Neural cell (in vitro differentiated cells): ENCODE measurements at regions not wholly inside any gene's neighbourhood (a gene's known extent, or its start where the extent isn't known, plus 50 kb on each side); places are given as distances from the start of the nearest gene placed in this dataset.

ENCODE experiments used
- H2AFZ ChIP-seq: fragments of 200-600, 300-800 bp; sonication (generic), shearing (Covaris generic); 2 replicates; pipeline ENCODE4 v1.6.0; 2014; ENCODE audit warnings: low read depth, mild to moderate bottlenecking, antibody characterized with exemption, low read length, moderate library complexity
- H3F3A ChIP-seq: fragments of 200-600 bp; shearing (Covaris generic); 2 replicates; pipeline ENCODE4 v1.6.1; 2016; ENCODE audit warnings: mild to moderate bottlenecking, moderate library complexity, mixed read lengths, antibody characterized with exemption, low read length; ENCODE audit not compliant: insufficient read depth, poor library complexity, severe bottlenecking
- H3K27ac ChIP-seq: fragments of 200-600, 300-800 bp; sonication (generic), shearing (Covaris generic); 2 replicates; pipeline ENCODE4 v1.5.1; 2014; ENCODE audit warnings: mild to moderate bottlenecking, low read length, moderate library complexity
- H3K27me3 ChIP-seq: fragments of 300-800, 200-600 bp; sonication (generic), shearing (Covaris generic); 2 replicates; pipeline ENCODE4 v1.6.0; 2014; ENCODE audit warnings: mild to moderate bottlenecking, low read depth, low read length, moderate library complexity; ENCODE audit not compliant: insufficient read depth
- H3K36me3 ChIP-seq: fragments of 300-800, 200-600 bp; sonication (generic), shearing (Covaris generic); 2 replicates; pipeline ENCODE4 v1.5.1; 2014; ENCODE audit warnings: mild to moderate bottlenecking, antibody characterized with exemption, low read length, moderate library complexity; ENCODE audit not compliant: insufficient read depth
- H3K4me2 ChIP-seq: fragments of 300-800, 200-600 bp; sonication (generic), shearing (Covaris generic); 2 replicates; pipeline ENCODE4 v1.6.0; 2014; ENCODE audit warnings: mild to moderate bottlenecking, low read length
- H3K4me3 ChIP-seq: fragments of 300-800, 200-600 bp; sonication (generic), shearing (Covaris generic); 2 replicates; pipeline ENCODE4 v1.5.1; 2014; ENCODE audit warnings: mild to moderate bottlenecking, low read length, moderate library complexity
- H3K79me2 ChIP-seq: fragments of 200-600 bp; shearing (Covaris generic); replicated peaks from 2 replicates; pipeline ENCODE4 v1.6.0; 2014; ENCODE audit warnings: mild to moderate bottlenecking, low read length, moderate library complexity; ENCODE audit not compliant: insufficient read depth
- H3K9ac ChIP-seq: fragments of 300-800, 200-600 bp; sonication (generic), shearing (Covaris generic); 2 replicates; pipeline ENCODE4 v1.6.1; 2016; ENCODE audit warnings: mild to moderate bottlenecking, low read length, mixed read lengths
- H3K9me2 ChIP-seq: fragments of 200-600 bp; shearing (Covaris generic); 2 replicates; pipeline ENCODE4 v1.6.1; 2016; ENCODE audit warnings: mild to moderate bottlenecking, low read length, mixed read lengths; ENCODE audit not compliant: insufficient read depth
- H3K9me3 ChIP-seq: fragments of 200-600, 300-800 bp; sonication (generic), shearing (Covaris generic); 2 replicates; pipeline ENCODE4 v1.6.1; 2016; ENCODE audit warnings: mild to moderate bottlenecking, mixed run types, low read length, moderate library complexity, mixed read lengths
- H4K20me1 ChIP-seq: fragments of 200-600 bp; shearing (Covaris generic); 2 replicates; pipeline ENCODE4 v1.6.1; 2016; ENCODE audit warnings: mild to moderate bottlenecking, mixed run types; ENCODE audit not compliant: insufficient read depth
- CTCF ChIP-seq: fragments of 450-650 bp; IDR thresholded peaks from 2 replicates; pipeline ENCODE4 v1.5.1; 2014; ENCODE audit warnings: antibody characterized with exemption, mild to moderate bottlenecking, moderate library complexity; ENCODE audit not compliant: poor library complexity, severe bottlenecking
- EP300 ChIP-seq: fragments of 450-650 bp; conservative IDR thresholded peaks from 2 replicates; pipeline ENCODE4 v1.6.1; 2014; ENCODE audit warnings: antibody characterized with exemption, mild to moderate bottlenecking, moderate library complexity; ENCODE audit not compliant: poor library complexity, severe bottlenecking
- EZH2 ChIP-seq: fragments of 200-600, 300-800 bp; shearing (Covaris generic), sonication (generic); IDR thresholded peaks from 2 replicates; pipeline ENCODE4 v1.6.1; 2014; ENCODE audit warnings: antibody characterized with exemption, low read length, borderline replicate concordance, mild to moderate bottlenecking; ENCODE audit not compliant: insufficient read depth, poor library complexity, severe bottlenecking
- MXI1 ChIP-seq: fragments of 450-650 bp; conservative IDR thresholded peaks from 2 replicates; pipeline ENCODE4 v1.6.1; 2014; ENCODE audit warnings: antibody characterized with exemption, mild to moderate bottlenecking; ENCODE audit not compliant: poor library complexity, severe bottlenecking
- POLR2AphosphoS5 ChIP-seq: IDR thresholded peaks from 2 replicates; pipeline ENCODE4 v1.6.1; 2012
- RAD21 ChIP-seq: fragments of 450-650 bp; conservative IDR thresholded peaks from 2 replicates; pipeline ENCODE4 v1.6.1; 2014; ENCODE audit warnings: antibody characterized with exemption, mild to moderate bottlenecking, moderate library complexity
- SMC3 ChIP-seq: fragments of 450-650 bp; conservative IDR thresholded peaks from 2 replicates; pipeline ENCODE4 v1.6.1; 2014; ENCODE audit warnings: antibody characterized with exemption, mild to moderate bottlenecking, moderate library complexity; ENCODE audit not compliant: poor library complexity
- TAF1 ChIP-seq: IDR thresholded peaks from 2 replicates; pipeline ENCODE4 v1.6.1; 2012; ENCODE audit warnings: low read depth
- TF ChIP-seq, protein P1 (sequence below): IDR thresholded peaks from 2 replicates; pipeline ENCODE4 v1.6.1; 2012; ENCODE audit warnings: borderline replicate concordance

GRCh38 chr10:36700123-36700522 is 425.3 kb upstream of the ANKRD30A start:
- H3K9me3 ChIP-seq = no peaks in the 10 kb centered on the region
- H3K4me2 ChIP-seq = no peak overlapping the region
- no peaks in the 10 kb centered on the region for H3K79me2 ChIP-seq
- H3K9ac ChIP-seq = no peak overlapping the region
- H3K9me2 ChIP-seq = no peaks in the 10 kb centered on the region
- H3F3A ChIP-seq = no peaks in the 10 kb centered on the region
- H4K20me1 ChIP-seq = no peaks in the 10 kb centered on the region
- no peaks in the 10 kb centered on the region for H3K27me3 ChIP-seq
- H2AFZ ChIP-seq = no peak overlapping the region
- no peaks in the 10 kb centered on the region for H3K36me3 ChIP-seq
- H3K27ac ChIP-seq = no peak overlapping the region
- TF ChIP-seq TAF1 (no peak), CTCF (no peak), EP300 (no peak), POLR2AphosphoS5 (no peak), RAD21 (no peak), SMC3 (no peak), MXI1 (no peak), EZH2 (no peak)
- TF ChIP-seq, protein P1, sequence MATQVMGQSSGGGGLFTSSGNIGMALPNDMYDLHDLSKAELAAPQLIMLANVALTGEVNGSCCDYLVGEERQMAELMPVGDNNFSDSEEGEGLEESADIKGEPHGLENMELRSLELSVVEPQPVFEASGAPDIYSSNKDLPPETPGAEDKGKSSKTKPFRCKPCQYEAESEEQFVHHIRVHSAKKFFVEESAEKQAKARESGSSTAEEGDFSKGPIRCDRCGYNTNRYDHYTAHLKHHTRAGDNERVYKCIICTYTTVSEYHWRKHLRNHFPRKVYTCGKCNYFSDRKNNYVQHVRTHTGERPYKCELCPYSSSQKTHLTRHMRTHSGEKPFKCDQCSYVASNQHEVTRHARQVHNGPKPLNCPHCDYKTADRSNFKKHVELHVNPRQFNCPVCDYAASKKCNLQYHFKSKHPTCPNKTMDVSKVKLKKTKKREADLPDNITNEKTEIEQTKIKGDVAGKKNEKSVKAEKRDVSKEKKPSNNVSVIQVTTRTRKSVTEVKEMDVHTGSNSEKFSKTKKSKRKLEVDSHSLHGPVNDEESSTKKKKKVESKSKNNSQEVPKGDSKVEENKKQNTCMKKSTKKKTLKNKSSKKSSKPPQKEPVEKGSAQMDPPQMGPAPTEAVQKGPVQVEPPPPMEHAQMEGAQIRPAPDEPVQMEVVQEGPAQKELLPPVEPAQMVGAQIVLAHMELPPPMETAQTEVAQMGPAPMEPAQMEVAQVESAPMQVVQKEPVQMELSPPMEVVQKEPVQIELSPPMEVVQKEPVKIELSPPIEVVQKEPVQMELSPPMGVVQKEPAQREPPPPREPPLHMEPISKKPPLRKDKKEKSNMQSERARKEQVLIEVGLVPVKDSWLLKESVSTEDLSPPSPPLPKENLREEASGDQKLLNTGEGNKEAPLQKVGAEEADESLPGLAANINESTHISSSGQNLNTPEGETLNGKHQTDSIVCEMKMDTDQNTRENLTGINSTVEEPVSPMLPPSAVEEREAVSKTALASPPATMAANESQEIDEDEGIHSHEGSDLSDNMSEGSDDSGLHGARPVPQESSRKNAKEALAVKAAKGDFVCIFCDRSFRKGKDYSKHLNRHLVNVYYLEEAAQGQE = no peak
- no peak overlapping the region for H3K4me3 ChIP-seq

DNA sequence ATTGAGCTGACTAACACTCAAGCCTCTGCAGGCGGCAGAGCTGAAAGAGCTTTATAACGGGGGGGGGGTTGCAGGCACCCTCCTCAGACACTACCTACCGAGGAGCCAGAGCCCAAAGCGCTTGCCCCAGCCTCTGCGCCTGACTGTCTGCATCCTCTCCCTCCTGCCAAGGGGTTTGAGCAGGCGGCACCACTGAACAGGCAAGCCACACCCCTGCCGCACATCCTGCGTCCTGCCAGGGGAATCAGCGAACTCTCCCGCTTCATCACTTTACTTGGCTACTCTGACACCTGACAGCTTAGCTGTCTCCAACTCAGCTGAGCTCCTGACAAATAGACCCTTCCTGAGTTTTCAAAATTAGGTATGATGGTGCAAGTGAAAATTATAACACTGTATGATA is 432.6 kb upstream of the ANKRD30A start:
- Histone ChIP-seq H3K9me3 (no peaks in the 10 kb centered on the region), H3F3A (no peaks in the 10 kb centered on the region), H2AFZ (no peak overlapping the region), H3K4me3 (no peak overlapping the region), H4K20me1 (no peaks in the 10 kb centered on the region), H3K4me2 (no peak overlapping the region), H3K9me2 (no peaks in the 10 kb centered on the region), H3K9ac (no peak overlapping the region), H3K79me2 (no peaks in the 10 kb centered on the region), H3K36me3 (no peaks in the 10 kb centered on the region), H3K27me3 (no peaks in the 10 kb centered on the region), H3K27ac (no peak overlapping the region)
- TF ChIP-seq POLR2AphosphoS5 (no peak), CTCF (no peak), SMC3 (no peak), EZH2 (no peak), MXI1 (no peak), EP300 (no peak), TAF1 (no peak), RAD21 (no peak)
- TF ChIP-seq, protein P1 = no peak
